Ovary (tissue), 3 donors: ENCODE measurements at regions not wholly inside any gene's neighbourhood (a gene's known extent, or its start where the extent isn't known, plus 50 kb on each side); places are given as distances from the start of the nearest gene placed in this dataset.

Source experiments
- POLR2A ChIP-seq: fragments of 450-650 bp; IDR thresholded peaks from one replicate; pipeline ENCODE4 v1.6.1; 2017; ENCODE audit warnings: antibody characterized with exemption, mild to moderate bottlenecking, moderate library complexity
- TF ChIP-seq, protein P1 (sequence below), 3 donors: fragments of 450-650 bp in 2 of 3; fragments of 200-600 bp in 1 of 3; IDR thresholded peaks; one replicate each; pipeline versions ENCODE4 v1.5.1 to v1.8.0; 2016 to 2022; ENCODE audit warnings: antibody characterized with exemption in 3 of 3, mild to moderate bottlenecking in 1 of 3
- donor health status: DM: no; HTN: no; CAD: no.

DNA sequence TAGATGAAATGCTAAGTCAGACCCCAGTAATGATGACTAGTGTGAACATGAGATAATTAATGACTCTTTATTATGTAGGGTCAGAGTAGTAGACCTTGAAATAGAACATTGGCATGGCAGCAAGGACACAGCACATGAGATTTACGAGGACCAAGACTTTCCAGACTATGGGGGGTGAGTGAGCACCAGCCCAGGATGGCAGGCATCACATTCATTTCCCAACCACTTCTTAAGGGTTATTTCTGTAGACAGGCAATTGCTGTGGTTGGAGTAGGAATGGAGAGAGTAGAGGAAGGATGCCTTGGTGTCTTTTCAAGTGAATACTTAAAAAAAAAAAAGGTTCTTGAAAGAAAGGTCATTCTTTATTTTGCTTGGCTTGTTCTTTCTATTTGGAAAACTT, 189.4 kb upstream of the DYRK2 start:
- no peak for TF ChIP-seq POLR2A
- TF ChIP-seq, protein P1, sequence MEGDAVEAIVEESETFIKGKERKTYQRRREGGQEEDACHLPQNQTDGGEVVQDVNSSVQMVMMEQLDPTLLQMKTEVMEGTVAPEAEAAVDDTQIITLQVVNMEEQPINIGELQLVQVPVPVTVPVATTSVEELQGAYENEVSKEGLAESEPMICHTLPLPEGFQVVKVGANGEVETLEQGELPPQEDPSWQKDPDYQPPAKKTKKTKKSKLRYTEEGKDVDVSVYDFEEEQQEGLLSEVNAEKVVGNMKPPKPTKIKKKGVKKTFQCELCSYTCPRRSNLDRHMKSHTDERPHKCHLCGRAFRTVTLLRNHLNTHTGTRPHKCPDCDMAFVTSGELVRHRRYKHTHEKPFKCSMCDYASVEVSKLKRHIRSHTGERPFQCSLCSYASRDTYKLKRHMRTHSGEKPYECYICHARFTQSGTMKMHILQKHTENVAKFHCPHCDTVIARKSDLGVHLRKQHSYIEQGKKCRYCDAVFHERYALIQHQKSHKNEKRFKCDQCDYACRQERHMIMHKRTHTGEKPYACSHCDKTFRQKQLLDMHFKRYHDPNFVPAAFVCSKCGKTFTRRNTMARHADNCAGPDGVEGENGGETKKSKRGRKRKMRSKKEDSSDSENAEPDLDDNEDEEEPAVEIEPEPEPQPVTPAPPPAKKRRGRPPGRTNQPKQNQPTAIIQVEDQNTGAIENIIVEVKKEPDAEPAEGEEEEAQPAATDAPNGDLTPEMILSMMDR (IDR thresholded peaks at IDR 0.05), result no peak
